ENCODE measurements at regions not wholly inside any gene's neighbourhood (a gene's known extent, or its start where the extent isn't known, plus 50 kb on each side); places are given as distances from the start of the nearest gene placed in this dataset.

DNA sequence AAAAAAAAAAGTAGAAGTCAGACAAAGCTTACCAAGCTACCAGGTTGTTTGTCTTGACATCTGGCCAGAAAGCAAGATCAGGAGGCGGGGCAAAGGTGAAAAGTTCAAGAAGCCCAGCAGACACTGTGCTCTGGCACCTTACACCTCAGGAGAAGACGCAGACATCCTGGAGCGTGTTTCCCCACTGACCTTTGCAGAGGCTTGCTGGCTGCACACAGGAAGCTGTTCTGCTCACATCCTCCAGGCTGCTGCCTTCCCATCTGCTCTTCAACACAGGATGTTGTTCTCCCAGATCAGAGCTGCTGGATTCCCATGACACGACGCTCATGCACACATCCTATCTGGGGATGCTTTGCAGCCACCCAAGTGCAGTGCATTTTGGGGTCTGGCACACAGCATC, 174.4 kb upstream of the KIAA1217 start:
- no peak for DNase-seq (ENCODE audit: low read depth)

DNA sequence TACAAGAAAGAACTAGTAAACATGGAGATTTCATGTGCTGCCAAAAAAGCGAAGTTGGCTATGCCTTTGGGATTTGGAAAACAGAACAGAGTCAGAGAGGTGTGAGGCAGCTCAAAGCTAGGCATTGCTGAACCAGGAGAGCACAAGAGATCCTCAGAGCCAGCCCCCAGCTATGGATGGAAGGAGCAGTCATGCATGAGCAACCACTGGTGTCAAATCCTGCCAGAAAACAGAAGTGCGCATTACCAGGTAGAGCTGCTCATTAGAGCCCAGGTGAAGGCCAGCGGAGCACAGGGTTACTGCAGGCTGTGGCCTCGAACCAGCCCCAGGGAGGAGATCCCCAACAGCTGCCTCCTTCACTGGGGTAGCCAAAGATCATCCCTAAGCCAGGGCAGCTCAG, 173.2 kb upstream of the KIAA1217 start:
- DNase-seq (ENCODE audit: low read depth) = no peak

DNA sequence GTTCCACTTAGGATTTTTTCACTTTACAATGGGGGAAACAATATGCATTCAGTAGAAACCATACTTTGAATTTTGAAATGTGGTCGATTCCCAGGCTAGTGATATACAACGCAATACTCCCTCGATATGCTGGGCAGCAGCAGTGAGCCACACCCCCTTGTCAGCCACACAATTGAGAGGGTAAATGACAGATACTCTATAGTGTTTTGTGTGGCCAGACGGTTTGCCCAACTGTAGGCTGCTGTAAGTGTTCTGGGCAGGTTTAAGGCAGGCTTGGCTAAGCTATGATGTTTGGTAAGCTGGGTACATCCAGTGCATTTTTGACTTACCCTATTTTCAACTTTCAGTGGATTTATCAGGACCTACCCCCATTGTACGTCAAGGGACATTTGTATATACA, 169.6 kb upstream of the KIAA1217 start:
- no peak for DNase-seq (ENCODE audit: low read depth)

DNA sequence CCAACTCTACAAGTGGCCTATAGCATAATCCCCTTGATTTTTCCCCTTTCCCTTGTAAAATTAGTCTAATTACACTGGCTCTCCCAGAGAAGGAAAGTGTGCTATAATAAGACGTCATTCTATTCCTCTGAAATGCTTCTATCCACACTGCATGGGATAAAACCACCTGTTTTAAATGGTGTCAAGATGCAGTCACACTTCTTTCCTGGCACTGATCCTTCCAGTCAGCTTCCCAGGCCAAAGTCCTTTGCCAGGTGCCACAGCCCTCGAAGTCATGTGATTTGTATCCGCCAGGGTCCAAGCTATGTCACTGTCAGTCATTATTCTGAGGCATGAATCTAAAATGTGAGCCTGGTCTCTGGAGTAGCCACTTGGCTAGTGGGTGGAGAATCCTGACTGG, 169.0 kb upstream of the KIAA1217 start:
- DNase-seq (ENCODE audit: low read depth) = no peak

DNA sequence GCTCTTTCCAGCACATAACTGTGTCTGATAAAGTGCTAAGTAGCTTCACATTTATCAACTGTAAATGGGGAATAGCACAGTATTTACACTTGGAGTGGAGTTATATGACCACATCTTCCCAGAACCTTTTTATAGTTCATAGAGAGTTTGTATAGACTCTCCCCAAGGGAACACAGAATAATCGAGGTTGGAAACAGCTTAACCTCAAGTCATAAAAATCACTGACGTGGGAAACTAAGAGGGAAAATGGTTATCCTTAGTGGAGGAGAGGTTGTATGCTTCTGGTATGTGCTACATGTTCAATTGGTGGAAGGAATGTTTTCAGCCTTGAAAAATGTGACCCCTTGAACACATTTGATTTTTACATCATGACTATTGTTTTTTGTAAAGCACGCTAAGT, 167.9 kb upstream of the KIAA1217 start:
- DNase-seq (ENCODE audit: low read depth) = no peak

DNA sequence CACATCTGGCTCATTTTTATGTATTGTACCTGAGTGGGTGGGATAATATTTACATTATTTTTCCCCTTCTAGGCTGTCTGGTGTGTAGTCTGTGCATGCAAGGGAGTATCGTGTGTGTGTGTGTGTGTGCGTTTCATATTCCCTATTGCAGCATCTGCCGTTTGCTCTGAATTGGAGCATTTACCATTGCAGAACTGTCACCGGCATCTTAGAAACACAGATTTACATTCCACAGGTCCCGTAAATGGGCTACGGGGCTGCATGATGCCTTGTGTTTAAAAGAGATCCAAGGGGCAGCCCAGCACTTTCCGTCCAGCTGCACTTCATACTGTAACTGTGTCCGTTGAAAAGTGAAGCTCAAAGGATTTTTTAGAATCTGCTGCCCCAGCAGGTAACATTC, 167.1 kb upstream of the KIAA1217 start:
- no peak for DNase-seq (ENCODE audit: low read depth)

DNA sequence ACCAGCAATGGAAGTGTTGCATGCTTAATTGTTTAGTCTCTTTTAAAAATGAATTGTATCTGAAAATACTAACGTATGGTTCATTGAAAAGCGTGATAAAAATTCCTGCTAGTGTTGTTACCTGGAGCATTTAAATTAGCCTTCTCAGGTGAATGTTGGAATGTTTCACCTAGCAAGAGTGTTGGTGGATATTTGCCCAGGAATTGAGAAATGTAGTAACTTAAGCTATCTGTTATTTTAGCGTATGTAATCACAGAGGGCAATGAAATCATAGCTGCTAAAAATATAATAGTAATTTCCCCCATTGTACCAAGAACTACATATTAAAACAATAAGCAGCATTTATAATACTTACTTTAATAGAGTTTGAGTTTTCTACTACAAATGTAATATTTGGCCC, 166.1 kb upstream of the KIAA1217 start:
- DNase-seq (ENCODE audit: low read depth) = no peak

DNA sequence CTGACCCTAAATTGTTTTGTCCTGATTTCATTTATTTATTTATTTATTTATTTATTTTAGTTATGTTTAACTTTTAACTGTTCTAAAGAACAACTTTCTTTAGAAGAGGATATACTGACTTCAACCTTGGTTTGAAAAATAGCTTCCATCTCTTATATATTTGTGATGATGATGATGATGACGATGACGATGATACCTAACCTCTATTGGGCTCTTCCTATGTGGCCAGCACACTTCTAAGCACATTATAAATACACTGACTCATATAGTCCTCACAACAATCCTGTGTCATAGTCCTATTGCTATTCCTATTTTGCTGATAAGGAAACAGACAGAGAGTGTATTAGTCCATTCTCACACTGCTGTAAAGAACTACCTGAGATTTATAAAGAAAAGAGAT, 162.9 kb upstream of the KIAA1217 start:
- no peak for DNase-seq (ENCODE audit: low read depth)

DNA sequence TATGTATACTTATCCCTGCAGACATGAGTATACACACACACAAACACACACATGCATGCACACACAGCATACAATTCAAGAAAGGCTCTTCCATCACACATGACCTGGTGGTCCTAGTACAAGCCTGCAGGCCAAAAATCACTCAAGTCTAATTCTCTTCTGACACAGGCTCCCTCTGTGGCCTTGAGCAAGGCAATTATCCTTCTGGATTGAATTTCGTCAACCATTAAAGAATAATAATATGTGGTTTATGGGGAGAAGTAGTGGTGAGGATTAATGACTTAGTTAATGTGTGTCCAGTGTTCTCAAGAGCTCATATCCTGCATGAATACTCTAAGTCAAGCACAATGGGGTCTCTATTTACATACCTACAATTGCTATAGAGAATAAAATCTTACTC, 161.8 kb upstream of the KIAA1217 start:
- no peak for DNase-seq (ENCODE audit: low read depth)

DNA sequence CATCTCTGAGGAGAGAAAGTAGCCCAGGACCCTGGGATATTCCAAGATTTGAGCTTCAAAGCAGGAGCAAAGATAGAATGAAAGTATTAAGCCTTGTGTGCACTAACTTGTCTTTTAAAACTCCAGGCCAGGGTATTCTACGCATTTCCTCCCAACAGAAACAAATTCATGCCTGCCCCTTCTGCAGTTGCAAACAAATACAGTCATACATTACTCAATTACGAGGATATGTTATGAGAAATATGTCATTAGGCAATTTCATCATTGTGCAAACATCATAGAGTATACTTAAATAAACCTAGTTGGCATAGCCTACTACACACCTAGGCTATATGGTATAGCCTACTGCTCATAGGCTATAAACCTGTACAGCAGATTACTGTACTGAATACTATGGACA, 154.5 kb upstream of the KIAA1217 start:
- no peak for DNase-seq (ENCODE audit: low read depth)

DNA sequence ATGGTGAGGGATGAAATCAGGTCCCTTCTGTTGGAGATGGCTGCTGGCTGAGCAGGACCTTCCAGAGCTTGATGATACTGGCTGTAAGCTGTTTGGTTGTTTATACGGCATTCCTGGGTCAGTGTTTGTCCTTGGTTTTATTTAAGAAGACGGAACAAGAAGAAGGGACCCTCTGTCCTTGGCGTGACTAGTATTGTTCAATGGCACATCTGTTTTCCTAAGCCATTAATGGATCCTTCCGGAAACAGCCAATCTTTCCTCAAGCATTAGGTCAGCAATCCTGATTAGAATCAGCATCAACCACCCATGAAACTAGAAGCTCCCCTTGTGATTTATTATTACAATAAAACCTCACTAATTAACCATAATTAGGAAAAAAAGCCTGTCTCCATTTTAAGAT, 128.7 kb upstream of the KIAA1217 start:
- no peak for DNase-seq (ENCODE audit: low read depth)

DNA sequence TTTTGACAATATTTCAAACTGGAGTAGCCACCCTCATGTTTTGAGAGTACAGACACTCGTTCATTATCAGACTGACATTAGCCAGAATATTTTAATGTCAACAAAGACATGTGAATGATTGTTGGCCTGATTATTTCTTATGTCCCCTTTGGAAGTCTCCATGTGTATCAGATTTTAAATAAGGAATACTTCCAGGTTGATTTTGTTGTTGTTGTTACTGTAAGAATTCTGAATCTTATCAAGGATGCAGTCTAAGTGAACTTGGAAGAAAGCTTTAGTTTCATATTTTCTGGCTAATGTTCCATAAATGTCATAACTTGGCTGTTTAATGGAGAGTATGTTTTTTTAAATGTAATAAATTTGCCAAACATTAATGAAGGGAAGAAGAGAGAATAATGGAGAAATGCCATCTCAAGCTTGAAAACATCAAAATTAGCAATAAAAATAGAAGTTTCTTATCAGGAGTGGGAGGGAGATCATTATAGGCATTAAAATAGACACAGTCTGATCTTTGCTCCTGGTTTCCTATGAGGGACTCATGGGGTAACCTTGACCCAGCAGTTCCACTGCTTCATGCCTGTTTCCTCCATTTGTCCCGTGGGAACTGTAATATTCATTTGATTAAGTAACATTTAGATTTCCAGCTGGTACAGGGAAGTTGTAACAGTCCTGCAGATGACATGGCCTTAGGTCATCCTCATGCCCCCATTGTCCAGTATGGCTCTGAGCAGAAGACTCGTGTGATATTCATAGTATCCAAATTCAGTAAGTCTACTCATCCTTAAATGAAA, 122.4 kb upstream of the KIAA1217 start:
- no peak for DNase-seq (ENCODE audit: low read depth)

DNA sequence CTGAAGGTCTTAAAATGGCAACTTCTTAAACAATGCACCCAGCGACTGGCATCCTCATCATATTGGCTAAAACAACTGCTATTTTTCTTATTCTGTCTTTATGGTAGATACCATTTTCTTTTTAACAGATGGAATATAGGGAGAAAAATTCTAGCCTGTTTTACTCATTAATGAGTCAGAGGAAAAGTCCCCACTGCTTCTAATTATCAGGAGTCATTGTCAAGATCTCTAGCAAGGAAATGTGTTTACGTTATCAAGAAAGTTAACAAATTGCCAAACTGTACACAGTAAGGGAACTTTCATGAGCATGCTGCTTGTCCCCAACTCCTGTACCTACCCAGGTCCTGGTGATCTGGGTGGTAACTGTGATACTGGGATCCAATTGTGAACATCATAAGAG, 117.7 kb upstream of the KIAA1217 start:
- no peak for DNase-seq (ENCODE audit: low read depth)

DNA sequence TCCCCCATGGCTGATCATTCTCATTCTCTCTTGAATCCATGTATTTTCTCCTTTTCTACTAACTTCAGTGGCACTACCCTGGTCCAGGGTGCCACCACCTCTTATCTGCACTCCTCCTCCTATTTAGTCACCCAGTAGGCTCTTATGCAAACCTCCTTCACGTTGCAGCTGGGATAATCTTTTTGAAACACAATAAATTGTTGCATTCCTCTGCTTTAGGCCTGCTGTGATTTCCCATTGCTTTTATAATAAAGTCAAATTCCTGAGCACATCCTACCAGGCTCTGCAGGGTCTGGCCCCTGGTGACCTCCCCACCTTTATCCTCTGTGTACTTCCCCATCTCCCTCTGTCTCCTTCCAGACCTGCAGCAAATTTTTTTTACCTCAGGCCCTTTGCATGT, 112.7 kb upstream of the KIAA1217 start:
- no peak for DNase-seq (ENCODE audit: low read depth)

DNA sequence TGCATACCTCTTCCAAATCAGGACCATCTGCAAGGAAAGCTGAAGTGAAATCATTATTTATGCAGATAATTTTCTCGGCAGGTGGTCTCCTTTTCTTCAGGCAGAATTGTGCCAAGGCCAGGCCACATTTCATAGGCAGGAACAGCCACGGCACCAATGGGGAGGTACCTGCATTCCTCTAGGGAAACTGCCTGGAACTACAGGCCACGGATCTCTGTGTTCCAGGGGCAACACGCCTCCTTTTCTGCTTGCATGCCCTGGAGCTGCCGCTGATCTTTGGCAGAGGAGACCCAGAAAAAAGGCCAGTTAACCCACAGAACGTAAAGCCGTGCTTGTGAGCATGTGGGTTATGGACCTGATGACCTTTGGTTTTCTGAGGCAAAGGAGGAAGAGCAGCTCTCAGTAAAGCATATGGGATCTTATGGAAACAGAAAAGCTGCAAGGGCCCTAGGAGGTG, 111.2 kb upstream of the KIAA1217 start:
- DNase-seq (ENCODE audit: low read depth) = no peak

DNA sequence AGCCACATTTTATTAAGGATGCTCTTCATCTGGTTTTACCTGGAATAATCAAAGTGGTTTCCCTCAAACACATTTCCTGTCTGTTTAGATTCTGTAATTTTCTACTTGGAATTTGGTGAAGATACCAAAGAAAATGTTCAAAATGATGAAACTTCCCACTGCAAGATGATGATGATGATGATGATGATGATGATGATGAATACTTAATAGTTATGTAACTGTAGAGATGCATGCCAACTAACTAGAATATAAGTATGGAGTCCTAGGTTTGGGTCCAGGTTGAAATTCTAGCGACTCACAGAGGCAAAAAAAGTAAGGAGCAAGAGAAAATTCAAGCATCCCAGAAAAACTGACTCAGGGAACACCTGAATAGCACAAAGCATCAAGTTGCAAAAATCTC, 104.0 kb upstream of the KIAA1217 start:
- DNase-seq (ENCODE audit: low read depth) = no peak

DNA sequence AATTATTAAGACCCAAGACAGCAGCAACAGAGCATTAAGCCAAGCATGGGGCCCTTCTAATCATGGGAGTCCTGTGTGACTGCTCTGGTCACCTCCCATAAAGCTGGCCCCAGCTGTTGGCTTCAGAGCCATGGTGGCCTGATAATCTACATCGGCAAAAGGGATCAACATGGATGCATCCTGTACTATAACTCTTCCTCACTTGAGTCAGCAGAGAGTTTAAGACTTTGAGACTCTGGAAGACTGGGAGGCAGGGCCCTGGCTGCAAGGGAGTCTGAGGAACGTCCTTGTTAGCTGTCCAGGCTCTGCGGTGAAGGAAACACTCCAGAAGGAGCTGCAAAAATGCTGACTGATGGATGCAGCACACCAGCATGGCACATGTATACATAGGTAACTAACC, 95.0 kb upstream of the KIAA1217 start:
- no peak for DNase-seq (ENCODE audit: low read depth)

DNA sequence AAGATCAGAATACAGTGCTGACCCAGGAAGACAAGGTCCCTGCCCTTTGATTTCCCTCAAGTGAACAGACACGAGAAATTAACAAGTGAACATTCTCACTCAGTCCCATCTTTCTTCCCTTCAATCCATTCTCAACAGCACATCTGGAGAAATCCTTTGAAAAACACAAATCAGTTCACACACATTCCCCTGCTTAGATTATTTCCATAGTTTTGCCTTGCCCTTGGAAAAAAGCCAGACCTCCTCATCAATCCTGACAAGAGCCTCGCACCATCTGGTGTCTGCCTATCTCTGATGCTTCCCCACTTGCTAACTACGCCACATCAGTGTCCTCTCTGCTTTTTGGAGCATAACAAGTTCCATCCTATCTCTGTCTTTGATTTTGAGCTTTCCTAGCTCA, 94.4 kb upstream of the KIAA1217 start:
- DNase-seq (ENCODE audit: low read depth) = no peak

DNA sequence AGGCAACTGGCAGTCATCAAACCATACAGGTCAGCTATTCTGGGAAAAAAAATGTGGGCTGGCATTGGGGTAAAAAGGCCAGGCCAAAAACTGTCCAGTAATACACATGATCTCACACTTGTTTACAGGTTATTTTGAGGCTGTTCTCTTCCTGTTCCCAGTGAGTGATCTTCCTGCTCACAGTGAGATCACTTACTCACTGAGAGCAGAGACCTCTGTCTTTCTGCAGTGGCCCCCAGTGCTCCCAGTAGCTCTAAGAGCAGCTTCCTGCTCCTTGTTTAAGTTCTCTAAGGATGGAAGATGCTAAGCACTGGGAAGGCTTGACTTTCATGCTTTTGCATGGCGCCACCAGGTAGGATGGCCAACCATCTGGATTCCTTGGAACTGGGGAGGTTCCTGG, 93.5 kb upstream of the KIAA1217 start:
- DNase-seq (ENCODE audit: low read depth) = no peak

DNA sequence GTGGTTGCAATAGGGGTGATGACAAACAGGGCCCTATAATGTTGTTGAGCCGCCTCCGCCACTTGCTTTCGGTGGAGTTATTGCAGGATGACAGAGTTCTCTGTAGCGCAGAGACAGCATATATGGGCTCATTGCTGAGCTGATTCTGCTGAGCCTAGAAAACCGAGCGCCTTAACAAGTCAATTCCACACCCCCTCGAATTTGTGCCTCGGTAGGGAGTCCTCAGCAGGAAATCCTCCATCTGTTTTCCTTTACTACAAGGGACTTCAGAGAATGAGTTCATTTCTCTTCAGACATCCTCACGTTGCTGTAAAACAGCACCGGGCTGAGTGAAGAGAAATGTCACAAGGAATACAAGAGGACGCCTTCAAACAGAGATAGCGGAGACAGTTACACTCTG, 90.7 kb upstream of the KIAA1217 start:
- DNase-seq (ENCODE audit: low read depth) = no peak

DNA sequence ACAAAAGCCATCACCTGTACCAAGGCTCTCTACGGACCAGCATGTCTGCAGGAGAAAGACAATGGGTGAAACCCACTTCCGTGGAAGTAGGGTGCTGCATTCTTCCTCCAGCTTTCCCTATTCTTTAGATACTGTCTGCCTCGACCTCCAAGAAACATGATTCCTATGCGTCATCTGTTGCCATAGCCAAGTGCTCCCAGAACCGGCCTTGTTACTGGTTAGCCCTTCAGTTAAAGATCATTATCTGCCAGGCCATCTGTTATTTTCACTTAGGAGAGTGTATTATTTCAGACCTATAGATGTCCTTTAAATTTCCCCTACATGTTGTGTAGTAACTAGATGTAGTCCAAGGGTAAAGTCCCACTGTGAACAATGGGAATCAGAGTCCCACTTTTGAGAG, 89.0 kb upstream of the KIAA1217 start:
- DNase-seq (ENCODE audit: low read depth) = no peak

DNA sequence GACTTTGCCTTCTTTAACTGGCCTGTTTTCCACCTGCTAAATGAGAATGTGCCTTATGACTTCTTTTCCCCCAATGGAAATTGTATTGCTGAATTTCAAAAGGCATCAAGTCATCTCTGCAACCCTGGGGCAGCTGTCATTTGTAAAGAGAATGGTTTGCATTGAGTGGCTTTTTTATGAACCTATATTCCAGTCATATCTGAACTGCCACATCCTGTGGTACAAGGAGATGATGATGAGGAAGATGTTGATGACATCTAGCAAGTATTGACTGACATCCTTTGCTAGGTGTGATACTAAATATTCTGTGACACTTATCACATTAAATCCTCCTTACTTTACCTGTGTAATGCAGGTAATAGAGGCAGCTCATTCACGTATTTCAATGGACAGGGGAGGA, 88.3 kb upstream of the KIAA1217 start:
- DNase-seq (ENCODE audit: low read depth) = no peak

DNA sequence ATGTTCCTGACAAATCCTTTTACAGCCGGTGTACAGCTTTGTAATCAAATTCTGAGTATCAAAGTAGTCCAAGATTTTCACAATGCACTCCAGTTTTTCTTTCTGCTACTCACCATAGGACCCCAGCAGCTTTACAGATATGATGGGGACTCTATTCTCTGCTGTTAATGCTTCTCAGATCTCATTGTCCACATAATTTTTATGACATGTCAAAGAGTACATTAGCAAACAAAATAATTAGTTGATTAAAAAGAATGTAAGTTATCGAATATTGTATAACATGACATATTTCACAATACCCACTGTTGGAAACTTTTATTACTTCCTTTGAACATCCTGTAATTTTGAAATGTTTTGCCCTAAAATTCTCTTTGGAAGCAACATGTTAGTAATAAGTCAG, 81.4 kb upstream of the KIAA1217 start:
- no peak for DNase-seq (ENCODE audit: low read depth)

DNA sequence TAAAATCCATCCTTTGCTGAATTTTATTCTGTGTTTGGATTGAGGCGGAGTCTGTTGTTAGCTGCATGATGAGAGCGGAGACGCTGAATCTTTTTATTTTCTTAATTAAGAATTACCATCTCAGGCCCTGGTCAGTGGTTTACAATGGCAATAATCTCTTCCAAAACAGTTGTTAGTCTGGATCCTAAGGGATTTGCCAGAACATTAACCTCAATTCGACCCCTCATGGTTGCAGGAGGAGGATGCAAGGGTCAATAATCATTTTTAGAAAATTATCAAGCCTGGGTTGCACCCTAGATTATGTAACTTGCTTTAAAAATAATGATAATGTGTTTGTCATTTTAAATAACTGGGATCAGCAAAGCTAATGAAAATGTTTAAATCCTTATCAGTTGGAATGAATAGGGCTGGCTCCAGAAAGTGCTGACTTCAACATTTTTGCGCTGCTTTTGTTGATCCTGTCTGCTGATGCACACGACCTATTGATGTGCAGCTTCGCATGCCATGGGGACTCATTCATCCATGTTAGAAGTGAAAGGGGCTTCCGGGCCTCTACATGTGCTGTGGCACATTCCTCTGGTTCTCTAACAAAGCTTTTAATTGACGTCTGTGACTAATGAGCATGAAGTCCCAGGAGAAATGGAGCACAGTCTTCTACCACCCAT, 80.7 kb upstream of the KIAA1217 start:
- DNase-seq (ENCODE audit: low read depth) = no peak

Data from T-helper 22 cell (primary cell).